Panc1 (cell line): ENCODE measurements at regions not wholly inside any gene's neighbourhood (a gene's known extent, or its start where the extent isn't known, plus 50 kb on each side); places are given as distances from the start of the nearest gene placed in this dataset.

Experiments
- ATAC-seq: fragments of 200-7000 bp; cut with Tn5 transposase; 2 replicates; pipeline ENCODE4 v1.9.1; 2020; ENCODE audit warnings: mild to moderate bottlenecking, moderate library complexity
- BruUV-seq: library from RNA; stranded (reverse); fragments of 400-500 nt; replicated peaks from 2 replicates; lab custom pipeline; 2021; lab: Mats Ljungman, UMichigan
- CTCF ChIA-PET: fragments of 300-600 bp; sonication (Branson Sonifier 250); formaldehyde crosslinking; loops from one replicate; lab custom pipeline; 2022; ENCODE audit warnings: antibody characterized with exemption; lab: Charles Lee
- POLR2A ChIA-PET: fragments of 300-600 bp; sonication (Branson Sonifier 250); formaldehyde crosslinking; loops from one replicate; lab custom pipeline; 2022; ENCODE audit warnings: antibody characterized with exemption; lab: Charles Lee
- DNase-seq: peaks from one replicate; pipeline ENCODE4 v3.0.0-alpha.2; 2010; ENCODE audit warnings: low read depth, low spot score
- H3K27ac ChIP-seq: 2 replicates; pipeline ENCODE4 v1.5.1; 2011; ENCODE audit warnings: mild to moderate bottlenecking, low read length, inconsistent platforms
- H3K27me3 ChIP-seq: fragments of 200-500 bp; sonication (Bioruptor generic); 2 replicates; pipeline ENCODE4 v1.6.0; 2014; ENCODE audit warnings: low read length, inconsistent platforms; ENCODE audit not compliant: control insufficient read depth, insufficient read depth
- H3K36me3 ChIP-seq: fragments of 200-500 bp; sonication (Bioruptor generic); 2 replicates; pipeline ENCODE4 v1.5.1; 2014; ENCODE audit warnings: inconsistent platforms, mild to moderate bottlenecking, low read length, moderate library complexity; ENCODE audit not compliant: control insufficient read depth, insufficient read depth
- H3K4me1 ChIP-seq: 2 replicates; pipeline ENCODE4 v1.5.1; 2011; ENCODE audit warnings: inconsistent platforms, mild to moderate bottlenecking, low read length, moderate library complexity; ENCODE audit not compliant: control insufficient read depth, insufficient read depth
- H3K4me3 ChIP-seq, 2 experiments: 2 replicates each; pipeline ENCODE4 v1.5.1; 2011 to 2012; ENCODE audit warnings: low read depth in 2 of 2, low read length in 2 of 2, mild to moderate bottlenecking in 2 of 2, inconsistent platforms in 1 of 2, moderate library complexity in 1 of 2
- H3K9me3 ChIP-seq: fragments of 200-500 bp; sonication (Bioruptor generic); 2 replicates; pipeline ENCODE4 v1.5.1; 2014; ENCODE audit warnings: low read depth, mild to moderate bottlenecking, inconsistent platforms, low read length, moderate library complexity; ENCODE audit not compliant: control insufficient read depth, insufficient read depth
- POLR2AphosphoS5 ChIP-seq: IDR thresholded peaks from 2 replicates; pipeline ENCODE4 v1.6.1; 2012; ENCODE audit warnings: mild to moderate bottlenecking, low read depth, low read length, moderate library complexity
- SIN3A ChIP-seq: IDR thresholded peaks from 2 replicates; pipeline ENCODE4 v1.6.1; 2012; ENCODE audit warnings: low read depth, mild to moderate bottlenecking, low read length, moderate library complexity, borderline replicate concordance; ENCODE audit not compliant: insufficient read depth
- TCF7L2 ChIP-seq: IDR thresholded peaks from 2 replicates; pipeline ENCODE4 v1.6.1; 2011; ENCODE audit warnings: mild to moderate bottlenecking, low read depth, low read length, inconsistent platforms
- in situ Hi-C: cut with HindIII; loops from 2 replicates; pipeline ENCODE4 v1.10.0; 2016; ENCODE audit warnings: low sequenced_read_pairs, low pct_unique_long_range_greater_than_20kb
- intact Hi-C: fragments of 100-400 bp; cut with micrococcal nuclease; formaldehyde crosslinking; loops from one replicate; pipeline ENCODE4 v1.10.0; 2022; ENCODE audit not compliant: unreplicated experiment
- TF ChIP-seq, protein P1 (sequence below): fragments of 450-650 bp; IDR thresholded peaks from 2 replicates; pipeline ENCODE4 v1.5.1; 2017; ENCODE audit warnings: mild to moderate bottlenecking
- TF ChIP-seq, protein P2 (sequence below), 2 experiments: IDR thresholded peaks; 2 replicates each; pipeline ENCODE4 v1.6.1; 2011 to 2012; ENCODE audit warnings: low read depth in 2 of 2, control low read depth in 1 of 2, low read length in 1 of 2, mild to moderate bottlenecking in 1 of 2, moderate library complexity in 1 of 2; ENCODE audit not compliant: insufficient read depth in 1 of 2

DNA sequence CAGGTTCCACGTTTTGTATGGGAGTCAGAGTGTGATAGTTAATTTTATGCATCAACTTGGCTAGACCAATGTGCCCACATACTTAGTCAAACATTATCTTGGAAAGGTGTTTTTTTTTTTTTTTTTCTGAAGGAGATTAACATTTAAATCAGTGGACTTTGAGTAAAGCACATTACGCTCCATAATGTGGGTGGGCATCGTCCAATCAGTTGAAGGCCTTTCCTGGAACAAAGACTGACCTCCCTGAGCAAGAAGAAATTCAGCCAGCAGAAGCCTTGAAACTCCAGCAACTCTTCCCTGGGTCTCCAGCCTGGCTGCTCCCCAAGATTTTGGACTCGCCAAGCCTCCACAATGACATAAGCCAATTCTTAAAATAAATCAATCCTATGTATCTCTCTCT lies 711.4 kb downstream of the MTRR start:
- DNase-seq: no peak
- ChIA-PET POLR2A (no interaction called here), CTCF (no interaction called here)
- Histone ChIP-seq H3K4me3 (no peak overlapping the region), H3K27ac (no peak overlapping the region), H3K27me3 (no peaks in the 10 kb centered on the region), H3K4me1 (no peaks in the 10 kb centered on the region), H3K36me3 (no peaks in the 10 kb centered on the region), H3K9me3 (no peaks in the 10 kb centered on the region)
- ATAC-seq: no peak
- in situ Hi-C loops: no loop called here
- BruUV-seq: no TSS peak
- intact Hi-C loops: no loop called here
- TF ChIP-seq, protein P1, sequence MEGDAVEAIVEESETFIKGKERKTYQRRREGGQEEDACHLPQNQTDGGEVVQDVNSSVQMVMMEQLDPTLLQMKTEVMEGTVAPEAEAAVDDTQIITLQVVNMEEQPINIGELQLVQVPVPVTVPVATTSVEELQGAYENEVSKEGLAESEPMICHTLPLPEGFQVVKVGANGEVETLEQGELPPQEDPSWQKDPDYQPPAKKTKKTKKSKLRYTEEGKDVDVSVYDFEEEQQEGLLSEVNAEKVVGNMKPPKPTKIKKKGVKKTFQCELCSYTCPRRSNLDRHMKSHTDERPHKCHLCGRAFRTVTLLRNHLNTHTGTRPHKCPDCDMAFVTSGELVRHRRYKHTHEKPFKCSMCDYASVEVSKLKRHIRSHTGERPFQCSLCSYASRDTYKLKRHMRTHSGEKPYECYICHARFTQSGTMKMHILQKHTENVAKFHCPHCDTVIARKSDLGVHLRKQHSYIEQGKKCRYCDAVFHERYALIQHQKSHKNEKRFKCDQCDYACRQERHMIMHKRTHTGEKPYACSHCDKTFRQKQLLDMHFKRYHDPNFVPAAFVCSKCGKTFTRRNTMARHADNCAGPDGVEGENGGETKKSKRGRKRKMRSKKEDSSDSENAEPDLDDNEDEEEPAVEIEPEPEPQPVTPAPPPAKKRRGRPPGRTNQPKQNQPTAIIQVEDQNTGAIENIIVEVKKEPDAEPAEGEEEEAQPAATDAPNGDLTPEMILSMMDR: no peak
- no peak for TF ChIP-seq TCF7L2

DNA sequence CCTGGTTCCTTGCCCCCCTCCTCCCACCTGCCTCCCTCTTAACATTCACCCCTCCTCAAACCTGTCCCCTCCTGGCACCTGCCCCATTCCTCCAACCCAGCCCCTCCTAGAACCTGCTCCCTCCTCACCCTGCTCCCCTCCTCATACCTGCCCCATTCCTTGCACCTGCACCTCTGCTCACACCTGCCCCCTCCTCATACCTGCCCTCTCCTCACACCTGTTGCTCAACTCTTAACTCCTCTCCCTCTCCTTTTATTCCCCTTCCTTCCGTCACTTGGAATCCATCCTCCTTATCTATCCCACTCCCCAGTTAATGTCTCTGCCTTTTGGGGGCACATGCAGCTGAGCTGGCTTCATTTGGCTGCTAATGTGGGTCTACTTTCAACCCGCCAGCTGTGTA lies 712.1 kb downstream of the MTRR start:
- Histone ChIP-seq H3K27me3 (no peaks in the 10 kb centered on the region), H3K4me3 (no peak overlapping the region), H3K4me1 (no peaks in the 10 kb centered on the region), H3K27ac (no peak overlapping the region), H3K36me3 (no peaks in the 10 kb centered on the region), H3K9me3 (no peaks in the 10 kb centered on the region)
- in situ Hi-C loops: no loop called here
- intact Hi-C loops: no loop called here
- ATAC-seq (no peak), DNase-seq (no peak)
- ChIA-PET CTCF (no interaction called here), POLR2A (no interaction called here)
- TF ChIP-seq, protein P1: no peak
- no peak for TF ChIP-seq POLR2AphosphoS5
- no peak for TF ChIP-seq TCF7L2
- TF ChIP-seq, protein P2, sequence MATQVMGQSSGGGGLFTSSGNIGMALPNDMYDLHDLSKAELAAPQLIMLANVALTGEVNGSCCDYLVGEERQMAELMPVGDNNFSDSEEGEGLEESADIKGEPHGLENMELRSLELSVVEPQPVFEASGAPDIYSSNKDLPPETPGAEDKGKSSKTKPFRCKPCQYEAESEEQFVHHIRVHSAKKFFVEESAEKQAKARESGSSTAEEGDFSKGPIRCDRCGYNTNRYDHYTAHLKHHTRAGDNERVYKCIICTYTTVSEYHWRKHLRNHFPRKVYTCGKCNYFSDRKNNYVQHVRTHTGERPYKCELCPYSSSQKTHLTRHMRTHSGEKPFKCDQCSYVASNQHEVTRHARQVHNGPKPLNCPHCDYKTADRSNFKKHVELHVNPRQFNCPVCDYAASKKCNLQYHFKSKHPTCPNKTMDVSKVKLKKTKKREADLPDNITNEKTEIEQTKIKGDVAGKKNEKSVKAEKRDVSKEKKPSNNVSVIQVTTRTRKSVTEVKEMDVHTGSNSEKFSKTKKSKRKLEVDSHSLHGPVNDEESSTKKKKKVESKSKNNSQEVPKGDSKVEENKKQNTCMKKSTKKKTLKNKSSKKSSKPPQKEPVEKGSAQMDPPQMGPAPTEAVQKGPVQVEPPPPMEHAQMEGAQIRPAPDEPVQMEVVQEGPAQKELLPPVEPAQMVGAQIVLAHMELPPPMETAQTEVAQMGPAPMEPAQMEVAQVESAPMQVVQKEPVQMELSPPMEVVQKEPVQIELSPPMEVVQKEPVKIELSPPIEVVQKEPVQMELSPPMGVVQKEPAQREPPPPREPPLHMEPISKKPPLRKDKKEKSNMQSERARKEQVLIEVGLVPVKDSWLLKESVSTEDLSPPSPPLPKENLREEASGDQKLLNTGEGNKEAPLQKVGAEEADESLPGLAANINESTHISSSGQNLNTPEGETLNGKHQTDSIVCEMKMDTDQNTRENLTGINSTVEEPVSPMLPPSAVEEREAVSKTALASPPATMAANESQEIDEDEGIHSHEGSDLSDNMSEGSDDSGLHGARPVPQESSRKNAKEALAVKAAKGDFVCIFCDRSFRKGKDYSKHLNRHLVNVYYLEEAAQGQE (IDR thresholded peaks at IDR 0.05; ENCODE audit: insufficient read depth in 1 of 2, low read depth in 2 of 2, low read length in 1 of 2): no peak
- TF ChIP-seq SIN3A: no peak
- BruUV-seq: no TSS peak
